Uterus (tissue), 2 donors: ENCODE measurements at regions not wholly inside any gene's neighbourhood (a gene's known extent, or its start where the extent isn't known, plus 50 kb on each side); places are given as distances from the start of the nearest gene placed in this dataset.

Experiments used
- POLR2A ChIP-seq, 2 donors: fragments of 450-650 bp; IDR thresholded peaks; one replicate each; pipeline ENCODE4 v1.6.1; 2016; ENCODE audit warnings: antibody characterized with exemption in 2 of 2, mild to moderate bottlenecking in 1 of 2, moderate library complexity in 1 of 2
- TF ChIP-seq, protein P1 (sequence below), 4 experiments: fragments of 200-600 bp in 2 of 4; fragments of 450-650 bp in 2 of 4; sonication (generic) in 2 of 4; IDR thresholded peaks; one replicate each; pipeline ENCODE4 v1.5.1; 2016 to 2019; ENCODE audit warnings: antibody characterized with exemption in 4 of 4, mild to moderate bottlenecking in 2 of 4, moderate library complexity in 1 of 4

DNA sequence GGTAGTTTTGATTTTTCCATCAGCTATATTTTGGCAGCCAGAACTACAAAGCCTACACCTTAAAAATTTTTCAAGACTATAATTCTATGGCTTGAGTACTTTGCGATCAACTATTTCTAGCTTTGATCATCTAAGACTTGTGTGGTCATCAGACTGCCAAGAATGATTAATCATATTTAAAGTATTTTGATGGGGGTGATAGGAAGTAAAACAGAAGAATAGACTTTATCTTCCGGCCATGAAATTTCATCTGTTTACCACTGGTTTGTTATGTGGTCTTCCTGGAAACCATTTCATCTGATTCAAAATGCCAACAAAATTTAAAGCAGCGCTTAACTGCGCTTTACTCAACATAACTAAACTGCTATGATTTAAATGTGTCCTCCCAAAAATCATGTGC is 706.8 kb downstream of the TRHDE start:
- TF ChIP-seq, protein P1, sequence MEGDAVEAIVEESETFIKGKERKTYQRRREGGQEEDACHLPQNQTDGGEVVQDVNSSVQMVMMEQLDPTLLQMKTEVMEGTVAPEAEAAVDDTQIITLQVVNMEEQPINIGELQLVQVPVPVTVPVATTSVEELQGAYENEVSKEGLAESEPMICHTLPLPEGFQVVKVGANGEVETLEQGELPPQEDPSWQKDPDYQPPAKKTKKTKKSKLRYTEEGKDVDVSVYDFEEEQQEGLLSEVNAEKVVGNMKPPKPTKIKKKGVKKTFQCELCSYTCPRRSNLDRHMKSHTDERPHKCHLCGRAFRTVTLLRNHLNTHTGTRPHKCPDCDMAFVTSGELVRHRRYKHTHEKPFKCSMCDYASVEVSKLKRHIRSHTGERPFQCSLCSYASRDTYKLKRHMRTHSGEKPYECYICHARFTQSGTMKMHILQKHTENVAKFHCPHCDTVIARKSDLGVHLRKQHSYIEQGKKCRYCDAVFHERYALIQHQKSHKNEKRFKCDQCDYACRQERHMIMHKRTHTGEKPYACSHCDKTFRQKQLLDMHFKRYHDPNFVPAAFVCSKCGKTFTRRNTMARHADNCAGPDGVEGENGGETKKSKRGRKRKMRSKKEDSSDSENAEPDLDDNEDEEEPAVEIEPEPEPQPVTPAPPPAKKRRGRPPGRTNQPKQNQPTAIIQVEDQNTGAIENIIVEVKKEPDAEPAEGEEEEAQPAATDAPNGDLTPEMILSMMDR (IDR thresholded peaks at IDR 0.05): no peak
- TF ChIP-seq POLR2A (IDR thresholded peaks at IDR 0.05): no peak
